ENCODE measurements at regions not wholly inside any gene's neighbourhood (a gene's known extent, or its start where the extent isn't known, plus 50 kb on each side); places are given as distances from the start of the nearest gene placed in this dataset.

GRCh38 chr5:156031181-156031580 is 295.8 kb upstream of the SGCD start:
- no peak for TF ChIP-seq CTCF (IDR thresholded peaks at IDR 0.05 in 4 of 5, conservative IDR thresholded peaks at IDR 0.05 in 1 of 5)
- TF ChIP-seq POLR2A (IDR thresholded peaks at IDR 0.05): no peak

Measured in gastrocnemius medialis (tissue), 4 donors.